ENCODE measurements at regions not wholly inside any gene's neighbourhood (a gene's known extent, or its start where the extent isn't known, plus 50 kb on each side); places are given as distances from the start of the nearest gene placed in this dataset.

DNA sequence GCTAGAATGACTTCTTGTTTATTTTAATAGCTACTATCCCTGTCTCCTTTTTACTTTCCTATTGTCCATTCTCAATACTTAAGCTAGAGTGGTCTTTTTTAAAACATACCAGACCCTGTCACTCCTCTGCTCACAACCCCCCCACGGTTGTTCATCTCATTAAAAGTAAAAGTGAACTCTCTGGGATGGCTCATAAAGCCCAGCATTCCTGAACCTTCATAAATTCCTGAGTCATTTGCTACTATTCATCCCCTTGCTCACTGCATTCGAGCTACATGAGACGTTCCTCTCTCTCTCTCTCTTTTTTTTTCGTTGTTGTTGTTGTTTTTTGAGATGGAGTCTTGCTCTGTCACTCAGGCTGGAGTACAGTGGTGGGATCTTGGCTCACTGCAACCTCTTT lies 148.7 kb upstream of the DSEL start:
- TF ChIP-seq, protein P1, sequence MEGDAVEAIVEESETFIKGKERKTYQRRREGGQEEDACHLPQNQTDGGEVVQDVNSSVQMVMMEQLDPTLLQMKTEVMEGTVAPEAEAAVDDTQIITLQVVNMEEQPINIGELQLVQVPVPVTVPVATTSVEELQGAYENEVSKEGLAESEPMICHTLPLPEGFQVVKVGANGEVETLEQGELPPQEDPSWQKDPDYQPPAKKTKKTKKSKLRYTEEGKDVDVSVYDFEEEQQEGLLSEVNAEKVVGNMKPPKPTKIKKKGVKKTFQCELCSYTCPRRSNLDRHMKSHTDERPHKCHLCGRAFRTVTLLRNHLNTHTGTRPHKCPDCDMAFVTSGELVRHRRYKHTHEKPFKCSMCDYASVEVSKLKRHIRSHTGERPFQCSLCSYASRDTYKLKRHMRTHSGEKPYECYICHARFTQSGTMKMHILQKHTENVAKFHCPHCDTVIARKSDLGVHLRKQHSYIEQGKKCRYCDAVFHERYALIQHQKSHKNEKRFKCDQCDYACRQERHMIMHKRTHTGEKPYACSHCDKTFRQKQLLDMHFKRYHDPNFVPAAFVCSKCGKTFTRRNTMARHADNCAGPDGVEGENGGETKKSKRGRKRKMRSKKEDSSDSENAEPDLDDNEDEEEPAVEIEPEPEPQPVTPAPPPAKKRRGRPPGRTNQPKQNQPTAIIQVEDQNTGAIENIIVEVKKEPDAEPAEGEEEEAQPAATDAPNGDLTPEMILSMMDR (IDR thresholded peaks at IDR 0.05; ENCODE audit: low read depth, low read length, poor library complexity, severe bottlenecking) = no peak
- TF ChIP-seq EZH2phosphoT487 (IDR thresholded peaks at IDR 0.05; ENCODE audit: borderline replicate concordance, low read length) = no peak
